Lower lobe of right lung (tissue), 2 donors: ENCODE measurements at regions not wholly inside any gene's neighbourhood (a gene's known extent, or its start where the extent isn't known, plus 50 kb on each side); places are given as distances from the start of the nearest gene placed in this dataset.

Experiments
- ATAC-seq, 2 donors: fragments of 200-7000 bp; cut with Tn5 transposase; one replicate each; pipeline ENCODE4 v1.9.1; 2020 to 2022; ENCODE audit warnings: mild to moderate bottlenecking in 2 of 2, moderate library complexity in 2 of 2
- DNase-seq: peaks from one replicate; pipeline ENCODE4 v3.0.0-alpha.2; 2020
- H3K27ac ChIP-seq: fragments of 200-600 bp; one replicate; pipeline ENCODE4 v1.8.0; 2022
- H3K27me3 ChIP-seq: fragments of 200-600 bp; one replicate; pipeline ENCODE4 v1.8.0; 2022; ENCODE audit warnings: low read depth
- H3K36me3 ChIP-seq: fragments of 200-600 bp; one replicate; pipeline ENCODE4 v1.8.0; 2022; ENCODE audit warnings: mild to moderate bottlenecking
- H3K4me1 ChIP-seq: fragments of 200-600 bp; one replicate; pipeline ENCODE4 v1.8.0; 2022
- H3K4me3 ChIP-seq: fragments of 200-600 bp; one replicate; pipeline ENCODE4 v1.8.0; 2022; ENCODE audit warnings: mild to moderate bottlenecking
- H3K9me3 ChIP-seq: fragments of 200-600 bp; one replicate; pipeline ENCODE4 v1.8.0; 2022
- CTCF ChIP-seq: fragments of 200-600 bp; IDR thresholded peaks from one replicate; pipeline ENCODE4 v1.8.0; 2022; ENCODE audit warnings: antibody characterized with exemption, mild to moderate bottlenecking
- intact Hi-C: fragments of 100-400 bp; cut with DNase I; formaldehyde crosslinking; loops from one replicate; pipeline ENCODE4 v1.11.0; 2022
- donor health status: DM: no; HTN: yes; CAD: no; lungs with severe emphysema.

GRCh38 chr2:54024576-54024975 lies 53.8 kb upstream of the PSME4 start:
- TF ChIP-seq CTCF, result no peak
- no peak for ATAC-seq
- H3K4me3 ChIP-seq, result no peak overlapping the region
- intact Hi-C loops, result no loop called here
- no peaks in the 10 kb centered on the region for H3K27me3 ChIP-seq
- no peak for DNase-seq
- H3K9me3 ChIP-seq, result peaks cover 11% of the 10 kb centered on the region
- no peak overlapping the region for H3K27ac ChIP-seq
- no peaks in the 10 kb centered on the region for H3K4me1 ChIP-seq
- H3K36me3 ChIP-seq, result no peaks in the 10 kb centered on the region

- intact Hi-C loops, result no loop called here
- H3K27me3 ChIP-seq, result no peaks in the 10 kb centered on the region
- H3K4me1 ChIP-seq, result no peaks in the 10 kb centered on the region
- no peak overlapping the region for H3K4me3 ChIP-seq
- TF ChIP-seq CTCF, result no peak
- H3K9me3 ChIP-seq, result peaks cover 11% of the 10 kb centered on the region
- no peak for ATAC-seq
- DNase-seq, result no peak
- H3K27ac ChIP-seq, result no peak overlapping the region
- no peaks in the 10 kb centered on the region for H3K36me3 ChIP-seq
Measured at GRCh38 chr2:54021702-54022101, 50.9 kb upstream of the PSME4 start.

GRCh38 chr2:54020793-54021414 lies 50.1 kb upstream of the PSME4 start:
- Histone ChIP-seq H3K36me3 (no peaks in the 10 kb centered on the region), H3K27ac (no peak overlapping the region), H3K9me3 (peaks cover 11% of the 10 kb centered on the region), H3K27me3 (no peaks in the 10 kb centered on the region), H3K4me1 (no peaks in the 10 kb centered on the region), H3K4me3 (no peak overlapping the region)
- no peak for TF ChIP-seq CTCF
- DNase-seq, result no peak
- intact Hi-C loops, result no loop called here
- ATAC-seq, result no peak
